HG02588 (cell line): ENCODE measurements at regions not wholly inside any gene's neighbourhood (a gene's known extent, or its start where the extent isn't known, plus 50 kb on each side); places are given as distances from the start of the nearest gene placed in this dataset.
"Not testable (repeated sequence)": the region's sequence is repeated elsewhere in the genome, so short reads cannot be mapped to it uniquely, and the experiment has no call there.

Experiments
- ATAC-seq: cut with Tn5 transposase; IDR thresholded peaks from one replicate; pipeline ENCODE4 v1.9.1; 2021; ENCODE audit warnings: mild to moderate bottlenecking, moderate library complexity; ENCODE audit not compliant: unreplicated experiment

GRCh38 chr5:41995193-41995592 is 70.1 kb downstream of the FBXO4 start:
- no peak for ATAC-seq

- ATAC-seq: no peak
Measured at GRCh38 chr5:42001673-42002072, 76.6 kb downstream of the FBXO4 start.

- not testable (repeated sequence) for ATAC-seq
Measured at GRCh38 chr5:42003852-42004251, 78.8 kb downstream of the FBXO4 start.

- no peak for ATAC-seq
Measured at GRCh38 chr5:42005561-42006153, 80.6 kb downstream of the FBXO4 start.

- no peak for ATAC-seq
Measured at GRCh38 chr5:42013561-42013960, 88.5 kb downstream of the FBXO4 start.

GRCh38 chr5:42015254-42015653 is 90.2 kb downstream of the FBXO4 start:
- ATAC-seq: no peak

- ATAC-seq: no peak
Measured at GRCh38 chr5:42015681-42016080, 90.6 kb downstream of the FBXO4 start.

- ATAC-seq: no peak
Measured at GRCh38 chr5:42020788-42021530, 95.9 kb downstream of the FBXO4 start.

DNA sequence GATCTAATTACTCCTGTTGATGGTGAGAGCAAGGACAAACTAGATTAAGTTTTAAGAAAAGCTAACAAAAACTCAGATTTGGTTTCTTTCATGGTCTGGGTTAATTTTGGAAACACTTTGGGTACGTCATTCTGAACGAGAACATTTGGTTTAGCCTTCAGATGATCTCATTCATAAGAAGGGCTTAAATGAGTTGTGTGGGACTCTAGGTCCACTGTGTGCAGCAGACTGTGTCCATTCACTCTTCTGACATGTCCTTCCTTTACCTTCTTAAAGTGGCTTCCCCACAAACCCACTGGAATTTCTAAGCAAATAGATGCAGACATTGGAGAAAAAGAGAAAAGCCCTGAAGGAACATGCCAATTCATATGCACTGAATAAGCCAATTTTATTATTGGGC is 96.8 kb downstream of the FBXO4 start:
- ATAC-seq: no peak

- no peak for ATAC-seq
Measured at GRCh38 chr5:42022383-42022972, 97.4 kb downstream of the FBXO4 start.

GRCh38 chr5:42026446-42026845 is 101.4 kb downstream of the FBXO4 start:
- no peak for ATAC-seq

DNA sequence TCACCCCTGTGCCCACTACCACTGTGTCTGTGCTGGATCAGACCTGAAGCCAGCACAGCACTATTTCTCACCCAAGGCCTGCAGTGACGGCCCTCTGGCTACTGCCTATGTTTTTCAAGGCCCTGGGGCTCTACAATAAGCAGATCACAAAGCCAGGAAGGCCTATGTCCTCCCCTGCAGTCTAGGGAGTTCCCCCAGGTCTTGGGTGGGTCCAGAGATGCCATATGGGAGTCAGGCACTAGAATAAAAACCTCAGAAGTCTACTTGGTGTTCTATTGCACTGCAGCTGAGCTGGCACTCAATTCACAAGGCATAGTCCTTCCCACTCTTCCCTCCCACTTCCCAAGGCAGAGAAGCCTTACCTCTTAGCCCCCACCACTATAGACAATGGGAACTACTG is 107.1 kb downstream of the FBXO4 start:
- ATAC-seq: no peak

DNA sequence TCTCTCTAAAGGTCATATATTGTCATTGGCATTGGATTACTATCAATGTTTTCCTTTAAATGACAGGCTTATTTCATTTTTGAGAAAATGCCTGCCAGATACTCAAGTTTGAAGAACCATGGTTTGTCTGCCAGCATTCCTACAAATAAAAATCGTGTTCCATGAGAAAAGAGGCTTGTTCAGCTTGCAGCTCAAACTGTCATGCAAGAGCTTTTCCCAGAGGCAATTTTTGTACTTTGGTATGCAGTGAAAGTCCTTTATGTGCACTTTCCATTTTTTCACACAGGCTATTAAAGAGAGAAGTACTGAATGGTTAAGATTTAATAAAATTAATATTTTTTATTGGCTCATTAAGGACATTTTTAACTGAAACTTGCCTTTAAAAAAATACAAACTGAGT is 110.4 kb downstream of the FBXO4 start:
- ATAC-seq: no peak

DNA sequence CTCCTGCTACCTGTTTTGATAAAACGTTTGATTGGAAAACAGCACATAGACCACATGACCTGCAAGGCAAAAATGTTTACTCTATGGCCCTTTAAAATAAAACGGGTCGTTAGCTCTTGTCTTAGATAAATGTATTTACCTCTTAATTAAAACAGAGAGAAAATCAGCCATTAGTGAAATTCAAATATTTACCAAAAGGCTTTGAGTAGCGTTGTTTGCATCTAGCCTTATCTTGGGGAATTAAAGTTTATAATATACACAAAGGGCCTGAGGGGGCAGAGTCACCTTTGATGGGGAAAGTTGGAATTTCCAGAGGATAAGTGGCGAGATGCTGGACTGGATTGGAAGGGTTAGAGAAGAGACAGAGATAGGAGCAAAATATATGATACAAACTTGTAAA is 111.3 kb downstream of the FBXO4 start:
- ATAC-seq: no peak

GRCh38 chr5:42037379-42037932 is 112.4 kb downstream of the FBXO4 start:
- no peak for ATAC-seq

DNA sequence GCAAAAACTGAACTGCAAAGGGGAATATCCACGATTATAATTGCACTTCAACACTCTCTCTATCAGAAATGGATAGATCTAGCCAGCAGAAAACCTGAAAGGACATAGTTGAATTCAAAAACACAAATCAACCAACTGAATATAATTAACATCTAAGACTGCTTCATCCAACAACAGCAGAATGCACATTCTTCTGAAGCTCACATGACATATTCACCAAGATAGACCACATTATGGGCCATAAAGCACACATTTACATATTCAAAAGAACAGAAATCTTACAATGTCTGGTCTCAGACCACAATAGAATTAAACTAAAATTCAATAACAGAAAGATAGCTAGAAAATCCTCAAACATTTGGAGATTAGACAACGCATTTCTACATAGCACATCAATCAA is 118.3 kb downstream of the FBXO4 start:
- ATAC-seq: no peak

DNA sequence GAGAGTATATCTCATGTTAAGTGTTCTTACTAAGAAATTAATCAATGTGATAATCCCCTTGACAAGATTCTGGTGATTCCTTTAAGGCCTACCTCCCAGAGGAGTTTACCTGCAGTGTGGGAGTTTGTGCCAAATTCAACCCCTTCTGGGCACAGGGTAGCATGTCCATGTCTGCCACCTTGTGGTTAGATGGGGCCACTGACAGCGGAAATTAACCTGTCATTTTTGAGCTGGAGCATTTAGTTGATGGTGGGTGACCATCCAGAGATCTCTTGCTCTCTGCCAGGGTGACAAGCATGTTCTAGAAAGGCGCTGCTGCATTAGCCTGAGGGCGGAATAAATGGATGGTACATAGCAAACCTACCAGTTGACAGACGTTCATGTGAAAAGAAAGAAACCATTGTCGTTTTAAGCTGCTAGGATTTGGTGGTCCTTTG is 132.2 kb downstream of the FBXO4 start:
- ATAC-seq: peak; percentile 94

- ATAC-seq: no peak
Measured at GRCh38 chr5:42059291-42059690, 134.2 kb downstream of the FBXO4 start.

DNA sequence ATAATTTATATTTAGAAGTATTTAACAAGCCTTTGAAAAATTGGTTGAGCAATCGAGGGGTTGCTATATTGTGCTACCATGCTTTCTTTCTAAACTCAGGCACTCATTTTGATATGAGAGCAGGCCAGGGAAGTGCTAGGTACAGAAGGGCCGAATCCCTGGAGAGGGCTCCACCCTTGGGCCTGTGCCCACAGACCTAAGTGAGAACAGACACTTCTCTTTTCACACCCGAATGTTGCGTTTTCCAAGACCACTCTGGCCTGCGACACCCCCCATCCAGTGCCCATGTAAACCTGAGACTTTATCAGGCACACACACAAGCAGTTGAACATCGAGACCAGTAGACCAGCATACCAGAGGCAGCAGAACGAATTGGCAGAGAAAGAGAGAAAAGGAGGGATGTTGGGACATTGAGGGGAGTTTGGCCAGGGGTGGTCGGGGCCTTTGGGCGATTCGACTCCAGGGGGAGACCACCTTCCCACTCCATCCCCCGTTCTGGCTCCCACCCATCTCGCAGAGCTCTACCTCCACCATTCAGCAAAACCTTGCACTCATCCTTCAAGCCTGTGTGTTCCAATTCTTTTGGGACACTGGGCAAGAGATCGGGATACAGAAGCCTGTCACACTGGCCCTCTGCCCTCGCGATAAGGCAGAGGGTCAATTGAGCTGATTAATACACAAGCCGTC is 134.8 kb downstream of the FBXO4 start:
- no peak for ATAC-seq

- ATAC-seq: no peak
Measured at GRCh38 chr5:42061121-42061520, 136.0 kb downstream of the FBXO4 start.

DNA sequence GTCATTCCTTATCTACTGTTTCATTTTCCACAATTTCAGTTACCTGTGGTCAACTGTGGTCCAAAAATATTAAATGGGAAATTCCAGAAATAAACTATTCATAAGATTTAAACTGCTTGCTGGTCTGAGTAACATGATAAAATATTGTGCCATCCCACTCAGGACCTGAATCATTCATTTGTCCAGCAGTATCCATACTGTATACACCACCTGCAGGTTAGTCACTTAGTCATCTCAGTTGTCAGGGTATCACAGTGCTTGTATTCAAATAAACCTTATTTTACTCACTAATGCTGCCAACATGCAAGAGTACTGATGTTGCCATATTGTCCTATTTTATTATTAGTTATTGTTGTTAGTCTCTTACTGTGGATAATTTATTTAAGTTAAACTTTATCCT is 139.7 kb downstream of the FBXO4 start:
- no peak for ATAC-seq
